CD14-positive monocyte (primary cell): ENCODE measurements at regions not wholly inside any gene's neighbourhood (a gene's known extent, or its start where the extent isn't known, plus 50 kb on each side); places are given as distances from the start of the nearest gene placed in this dataset.
A peak's percentile ranks its signal among the peaks of the same experiment; 100 is the strongest.

Source experiments
- DNase-seq, 3 donors: peaks; one replicate each; pipeline ENCODE4 v3.0.0-alpha.2; 2011 to 2022
- H2AFZ ChIP-seq: 2 replicates; pipeline ENCODE4 v1.6.0; 2012; ENCODE audit warnings: mild to moderate bottlenecking, low read depth, low read length, inconsistent platforms; ENCODE audit not compliant: insufficient read depth, poor library complexity, severe bottlenecking
- H3K27ac ChIP-seq, 2 donors: 1 replicate in 1 of 2; 2 replicates in 1 of 2; pipeline ENCODE4 v1.5.1; 2012 to 2013; ENCODE audit warnings: low read length in 2 of 2, control low read depth in 1 of 2, inconsistent platforms in 1 of 2, low read depth in 1 of 2, mild to moderate bottlenecking in 1 of 2
- H3K27me3 ChIP-seq, 2 donors: one replicate each; pipeline versions ENCODE4 v1.6.0 to v1.6.1; 2011 to 2013; ENCODE audit warnings: low read length in 2 of 2; ENCODE audit not compliant: control insufficient read depth in 2 of 2, insufficient read depth in 2 of 2
- H3K36me3 ChIP-seq, 2 donors: replicated peaks in 1 of 2; 1 replicate in 1 of 2; 2 replicates in 1 of 2; pipeline versions ENCODE4 v1.5.1 to v1.6.1; 2012 to 2013; ENCODE audit warnings: low read length in 2 of 2, control low read depth in 1 of 2, inconsistent platforms in 1 of 2, mild to moderate bottlenecking in 1 of 2; ENCODE audit not compliant: insufficient read depth in 2 of 2, control insufficient read depth in 1 of 2
- H3K4me1 ChIP-seq, 2 donors: 1 replicate in 1 of 2; 2 replicates in 1 of 2; pipeline versions ENCODE4 v1.5.1 to v1.6.1; 2012 to 2013; ENCODE audit warnings: low read length in 2 of 2, control low read depth in 1 of 2, inconsistent platforms in 1 of 2, mild to moderate bottlenecking in 1 of 2, moderate library complexity in 1 of 2; ENCODE audit not compliant: insufficient read depth in 2 of 2, control insufficient read depth in 1 of 2
- H3K4me2 ChIP-seq: replicated peaks from 2 replicates; pipeline ENCODE3; 2012; ENCODE audit warnings: low read length, moderate library complexity, mild to moderate bottlenecking; ENCODE audit not compliant: poor library complexity, severe bottlenecking; ENCODE audit errors: extremely low read depth
- H3K4me3 ChIP-seq, 3 experiments: fragments of 200-600 bp in 1 of 3; sonication (generic) in 1 of 3; replicated peaks in 1 of 3; 1 replicate in 2 of 3; 2 replicates in 1 of 3; pipeline ENCODE4 v1.5.1; 2011 to 2013; ENCODE audit warnings: low read length in 3 of 3, mild to moderate bottlenecking in 3 of 3, control low read depth in 2 of 3, low read depth in 2 of 3, inconsistent platforms in 1 of 3, moderate library complexity in 1 of 3
- H3K79me2 ChIP-seq: 2 replicates; pipeline ENCODE4 v1.6.0; 2012; ENCODE audit warnings: mild to moderate bottlenecking, control low read depth, inconsistent platforms, low read length, moderate library complexity; ENCODE audit not compliant: insufficient read depth
- H3K9ac ChIP-seq: 2 replicates; pipeline ENCODE4 v1.6.0; 2017; ENCODE audit warnings: low read length, mild to moderate bottlenecking; ENCODE audit not compliant: insufficient read depth, poor library complexity, severe bottlenecking
- H3K9me3 ChIP-seq, 2 donors: replicated peaks in 1 of 2; 1 replicate in 1 of 2; 2 replicates in 1 of 2; pipeline versions ENCODE4 v1.5.1 to v1.6.1; 2012 to 2013; ENCODE audit warnings: low read length in 2 of 2, control low read depth in 1 of 2; ENCODE audit not compliant: control insufficient read depth in 1 of 2, insufficient read depth in 1 of 2
- H4K20me1 ChIP-seq: 2 replicates; pipeline ENCODE4 v1.6.0; 2012; ENCODE audit warnings: mild to moderate bottlenecking, low read length, control low read depth, moderate library complexity; ENCODE audit not compliant: insufficient read depth
- H3K27ac Mint-ChIP-seq, 7 donors: one replicate each; pipeline ENCODE4 v1.8.0; 2020; ENCODE audit warnings: mild to moderate bottlenecking in 7 of 7, mixed read lengths in 7 of 7, moderate library complexity in 6 of 7, inconsistent platforms in 2 of 7
- H3K27me3 Mint-ChIP-seq, 3 donors: one replicate each; pipeline ENCODE4 v1.8.0; 2021 to 2022; ENCODE audit warnings: low read depth in 3 of 3, mild to moderate bottlenecking in 3 of 3, mixed read lengths in 3 of 3, moderate library complexity in 3 of 3, inconsistent platforms in 1 of 3
- H3K36me3 Mint-ChIP-seq, 2 donors: one replicate each; pipeline ENCODE4 v1.8.0; 2020; ENCODE audit warnings: mixed read lengths in 2 of 2, inconsistent platforms in 1 of 2, mild to moderate bottlenecking in 1 of 2
- H3K4me1 Mint-ChIP-seq: one replicate; pipeline ENCODE4 v1.8.0; 2020; ENCODE audit warnings: mild to moderate bottlenecking, mixed read lengths
- H3K4me3 Mint-ChIP-seq, 2 donors: one replicate each; pipeline ENCODE4 v1.8.0; 2020; ENCODE audit warnings: mild to moderate bottlenecking in 2 of 2, mixed read lengths in 2 of 2, moderate library complexity in 1 of 2
- H3K9me3 Mint-ChIP-seq, 7 donors: one replicate each; pipeline ENCODE4 v1.8.0; 2020 to 2022; ENCODE audit warnings: mixed read lengths in 7 of 7, mild to moderate bottlenecking in 6 of 7, moderate library complexity in 6 of 7, inconsistent platforms in 2 of 7
- whole genome bisulfite sequencing: methylation state at CpG from one replicate; pipeline ENCODE4 v1.1.5; 2013; ENCODE audit warnings: missing lambda C conversion rate; ENCODE audit not compliant: insufficient coverage; 5-methylcytosine and 5-hydroxymethylcytosine counted together
- intact Hi-C, 2 donors: fragments of 100-400 bp; cut with micrococcal nuclease; formaldehyde crosslinking; loops; one replicate each; pipeline versions ENCODE4 v1.15.0 to v1.15.1; 2023
- TF ChIP-seq, protein P1 (sequence below): fragments of 200-600 bp; IDR thresholded peaks from one replicate; pipeline ENCODE4 v1.8.0; 2022; ENCODE audit warnings: antibody characterized with exemption, mild to moderate bottlenecking

DNA sequence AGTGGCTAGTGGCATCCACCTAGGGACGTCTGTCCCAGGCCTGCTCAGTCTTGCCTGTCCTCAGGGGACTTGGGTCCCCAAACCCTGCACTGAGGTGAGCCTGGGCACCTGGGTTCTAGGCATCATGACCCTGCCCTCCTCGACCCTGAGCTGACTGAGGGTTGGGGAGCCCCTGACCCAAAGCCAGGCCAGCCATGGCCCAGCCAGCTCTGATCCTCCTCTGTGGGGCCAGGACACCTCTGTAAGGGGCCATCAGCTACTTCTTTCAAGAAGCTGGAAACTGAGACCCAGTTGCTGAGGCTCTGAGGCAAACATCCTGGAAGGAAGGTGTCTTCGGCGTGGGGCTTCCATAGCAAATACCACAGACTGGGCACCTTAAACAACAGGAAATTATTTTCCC is 329.3 kb downstream of the QKI start:
- Histone ChIP-seq H3K79me2 (no peaks in the 10 kb centered on the region), H3K27ac (no peak overlapping the region), H3K9ac (no peak overlapping the region), H3K36me3 (no peaks in the 10 kb centered on the region), H3K4me2 (no peak overlapping the region), H3K9me3 (no peaks in the 10 kb centered on the region), H4K20me1 (no peaks in the 10 kb centered on the region), H3K27me3 (peaks cover 0 to 3% of the 10 kb centered on the region in 2 donors), H3K4me1 (no peaks in the 10 kb centered on the region), H2AFZ (no peak overlapping the region), H3K4me3 (no peak overlapping the region)
- peak overlapping the region in 1 of 7 donors; percentile 60 for H3K27ac Mint-ChIP-seq
- peaks cover 12 to 51% (median 29%) of the 10 kb centered on the region in 3 donors for H3K27me3 Mint-ChIP-seq
- no peaks in the 10 kb centered on the region for H3K36me3 Mint-ChIP-seq
- peaks cover 0 to 8% (median 4%) of the 10 kb centered on the region in 7 donors for H3K9me3 Mint-ChIP-seq
- WGBS, result 88% methylated on average over 4 of the region's 4 CpGs
- TF ChIP-seq, protein P1, sequence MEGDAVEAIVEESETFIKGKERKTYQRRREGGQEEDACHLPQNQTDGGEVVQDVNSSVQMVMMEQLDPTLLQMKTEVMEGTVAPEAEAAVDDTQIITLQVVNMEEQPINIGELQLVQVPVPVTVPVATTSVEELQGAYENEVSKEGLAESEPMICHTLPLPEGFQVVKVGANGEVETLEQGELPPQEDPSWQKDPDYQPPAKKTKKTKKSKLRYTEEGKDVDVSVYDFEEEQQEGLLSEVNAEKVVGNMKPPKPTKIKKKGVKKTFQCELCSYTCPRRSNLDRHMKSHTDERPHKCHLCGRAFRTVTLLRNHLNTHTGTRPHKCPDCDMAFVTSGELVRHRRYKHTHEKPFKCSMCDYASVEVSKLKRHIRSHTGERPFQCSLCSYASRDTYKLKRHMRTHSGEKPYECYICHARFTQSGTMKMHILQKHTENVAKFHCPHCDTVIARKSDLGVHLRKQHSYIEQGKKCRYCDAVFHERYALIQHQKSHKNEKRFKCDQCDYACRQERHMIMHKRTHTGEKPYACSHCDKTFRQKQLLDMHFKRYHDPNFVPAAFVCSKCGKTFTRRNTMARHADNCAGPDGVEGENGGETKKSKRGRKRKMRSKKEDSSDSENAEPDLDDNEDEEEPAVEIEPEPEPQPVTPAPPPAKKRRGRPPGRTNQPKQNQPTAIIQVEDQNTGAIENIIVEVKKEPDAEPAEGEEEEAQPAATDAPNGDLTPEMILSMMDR, result no peak
- H3K4me1 Mint-ChIP-seq, result peaks cover 5% of the 10 kb centered on the region
- H3K4me3 Mint-ChIP-seq, result no peak overlapping the region
- intact Hi-C loops, result no loop called here
- no peak for DNase-seq

DNA sequence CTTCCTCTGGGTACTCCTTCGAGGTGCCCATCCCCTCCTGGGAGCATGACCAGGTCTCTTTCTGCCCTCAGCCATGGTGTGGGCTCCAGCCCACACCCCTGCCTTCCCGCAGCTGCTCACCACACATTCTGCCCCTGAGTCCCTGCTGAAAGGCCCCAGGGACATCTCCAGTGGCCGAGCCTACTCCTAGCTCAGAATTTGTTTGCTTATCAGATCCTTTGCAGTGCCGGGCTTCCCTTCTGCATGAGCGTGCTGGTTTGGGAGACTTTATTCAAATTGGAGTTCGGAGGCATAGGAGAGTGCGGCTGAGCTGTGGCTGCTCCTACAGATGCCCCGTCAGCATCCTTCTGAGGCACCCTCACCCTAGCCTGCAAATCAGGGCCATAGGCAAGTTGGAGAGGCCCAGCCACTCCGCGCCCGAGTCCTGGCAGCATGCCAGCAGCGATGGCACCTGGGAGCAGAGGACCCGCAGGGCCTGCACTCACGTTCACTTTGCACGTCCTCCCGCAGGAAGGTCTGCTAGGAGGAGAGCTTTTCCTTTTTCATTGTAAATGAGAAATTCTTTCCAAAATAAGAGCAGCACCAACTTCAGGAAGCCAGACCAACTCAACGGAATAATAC is 327.3 kb downstream of the QKI start:
- H3K27me3 Mint-ChIP-seq, result peaks cover 20 to 43% (median 20%) of the 10 kb centered on the region in 3 donors
- Histone ChIP-seq H3K9me3 (no peaks in the 10 kb centered on the region), H3K27me3 (no peaks in the 10 kb centered on the region), H4K20me1 (no peaks in the 10 kb centered on the region), H2AFZ (no peak overlapping the region), H3K79me2 (no peaks in the 10 kb centered on the region), H3K4me2 (no peak overlapping the region), H3K4me3 (no peak overlapping the region), H3K4me1 (no peaks in the 10 kb centered on the region), H3K36me3 (no peaks in the 10 kb centered on the region), H3K9ac (no peak overlapping the region), H3K27ac (no peak overlapping the region)
- peaks cover 0 to 6% (median 1%) of the 10 kb centered on the region in 7 donors for H3K9me3 Mint-ChIP-seq
- H3K4me1 Mint-ChIP-seq, result peaks cover 10% of the 10 kb centered on the region
- 90% methylated on average over 14 of the region's 17 CpGs for WGBS
- TF ChIP-seq, protein P1, result no peak
- no peak overlapping the region for H3K27ac Mint-ChIP-seq
- no peak overlapping the region for H3K4me3 Mint-ChIP-seq
- intact Hi-C loops, result no loop called here
- no peak for DNase-seq
- H3K36me3 Mint-ChIP-seq, result no peaks in the 10 kb centered on the region
